T-helper 17 cell (primary cell): ENCODE measurements at regions not wholly inside any gene's neighbourhood (a gene's known extent, or its start where the extent isn't known, plus 50 kb on each side); places are given as distances from the start of the nearest gene placed in this dataset.

ENCODE experiments used
- ATAC-seq: fragments of 150-1000 bp; cut with Tn5 transposase; 2 replicates; pipeline ENCODE4 v1.10.0; 2021; ENCODE audit warnings: mild to moderate bottlenecking, moderate library complexity
- DNase-seq, 3 donors: peaks; one replicate each; pipeline versions ENCODE4 v3.0.0 to v3.0.0-alpha.2; 2020 to 2021
- H3K9me3 ChIP-seq: one replicate; pipeline ENCODE4 v1.7.0; 2013; ENCODE audit warnings: low read length, mild to moderate bottlenecking; ENCODE audit not compliant: control insufficient read depth, poor library complexity, severe bottlenecking
- H3K27ac Mint-ChIP-seq: one replicate; pipeline ENCODE4 v1.8.0; 2022; ENCODE audit warnings: mild to moderate bottlenecking, moderate library complexity, mixed read lengths
- H3K27me3 Mint-ChIP-seq: one replicate; pipeline ENCODE4 v1.8.0; 2022; ENCODE audit warnings: mixed read lengths
- H3K36me3 Mint-ChIP-seq: one replicate; pipeline ENCODE4 v1.8.0; 2022; ENCODE audit warnings: low read depth, mixed read lengths
- H3K4me1 Mint-ChIP-seq: one replicate; pipeline ENCODE4 v1.8.0; 2022; ENCODE audit warnings: mild to moderate bottlenecking, mixed read lengths
- H3K4me3 Mint-ChIP-seq: one replicate; pipeline ENCODE4 v1.8.0; 2022; ENCODE audit warnings: mild to moderate bottlenecking, moderate library complexity, mixed read lengths

GRCh38 chr1:14217384-14217783 is 381.1 kb upstream of the KAZN start:
- H3K9me3 ChIP-seq, result no peaks in the 10 kb centered on the region
- no peak for DNase-seq
- H3K4me1 Mint-ChIP-seq, result no peaks in the 10 kb centered on the region
- no peak overlapping the region for H3K27ac Mint-ChIP-seq
- H3K4me3 Mint-ChIP-seq, result no peak overlapping the region
- no peak for ATAC-seq
- no peaks in the 10 kb centered on the region for H3K27me3 Mint-ChIP-seq
- peaks cover 2% of the 10 kb centered on the region for H3K36me3 Mint-ChIP-seq

- ATAC-seq (no peak), DNase-seq (no peak)
- no peaks in the 10 kb centered on the region for H3K9me3 ChIP-seq
- H3K27ac Mint-ChIP-seq, result no peak overlapping the region
- peaks cover 2% of the 10 kb centered on the region for H3K36me3 Mint-ChIP-seq
- no peak overlapping the region for H3K4me3 Mint-ChIP-seq
- no peaks in the 10 kb centered on the region for H3K27me3 Mint-ChIP-seq
- no peaks in the 10 kb centered on the region for H3K4me1 Mint-ChIP-seq
These were observed 378.2 kb upstream of the KAZN start for GRCh38 chr1:14220324-14220723.

- no peak for ATAC-seq
- DNase-seq, result no peak
- H3K36me3 Mint-ChIP-seq, result peaks cover 2% of the 10 kb centered on the region
- H3K4me1 Mint-ChIP-seq, result no peaks in the 10 kb centered on the region
- no peak overlapping the region for H3K4me3 Mint-ChIP-seq
- H3K27ac Mint-ChIP-seq, result no peak overlapping the region
- H3K9me3 ChIP-seq, result peaks cover 2% of the 10 kb centered on the region
- no peaks in the 10 kb centered on the region for H3K27me3 Mint-ChIP-seq
These were observed 377.7 kb upstream of the KAZN start for GRCh38 chr1:14220811-14221210.

DNA sequence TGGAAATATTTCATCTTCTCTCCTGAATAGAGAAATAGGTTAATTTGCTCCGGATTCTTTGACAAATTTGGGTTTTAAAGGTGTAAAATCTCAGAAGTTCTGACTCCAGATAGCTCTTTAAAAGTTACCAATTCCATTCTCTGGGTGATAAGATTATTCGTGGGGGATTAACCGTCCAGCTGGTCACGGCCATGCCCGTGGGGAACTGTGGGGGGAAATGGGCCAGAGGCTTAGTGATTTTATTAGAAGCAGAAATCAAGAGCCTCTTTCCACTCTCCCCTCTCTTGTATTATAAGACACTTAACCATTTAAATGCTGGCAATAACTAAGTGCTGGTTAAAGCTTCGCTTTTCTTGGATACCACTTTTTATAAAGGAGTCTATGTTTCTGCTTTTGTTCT is 376.4 kb upstream of the KAZN start:
- Mint-ChIP-seq H3K4me1 (no peaks in the 10 kb centered on the region), H3K4me3 (no peak overlapping the region), H3K27ac (no peak overlapping the region), H3K27me3 (no peaks in the 10 kb centered on the region), H3K36me3 (no peaks in the 10 kb centered on the region)
- ATAC-seq (no peak), DNase-seq (no peak)
- H3K9me3 ChIP-seq, result peaks cover 2% of the 10 kb centered on the region

- H3K4me1 Mint-ChIP-seq, result no peaks in the 10 kb centered on the region
These were observed 369.8 kb upstream of the KAZN start for GRCh38 chr1:14228677-14229076.

GRCh38 chr1:14233510-14233909 is 365.0 kb upstream of the KAZN start:
- Mint-ChIP-seq H3K4me1 (no peaks in the 10 kb centered on the region), H3K27me3 (no peaks in the 10 kb centered on the region), H3K36me3 (no peaks in the 10 kb centered on the region), H3K4me3 (no peak overlapping the region), H3K27ac (no peak overlapping the region)
- DNase-seq (no peak), ATAC-seq (no peak)
- H3K9me3 ChIP-seq, result peaks cover 3% of the 10 kb centered on the region

More at GRCh38 chr1:14228677-14229076, 369.8 kb upstream of the KAZN start:
- H3K4me3 Mint-ChIP-seq, result no peak overlapping the region
- H3K9me3 ChIP-seq, result peaks cover 5% of the 10 kb centered on the region
- DNase-seq (no peak), ATAC-seq (no peak)
- no peaks in the 10 kb centered on the region for H3K27me3 Mint-ChIP-seq
- H3K36me3 Mint-ChIP-seq, result no peaks in the 10 kb centered on the region
- H3K27ac Mint-ChIP-seq, result no peak overlapping the region

- Mint-ChIP-seq H3K4me3 (no peak overlapping the region), H3K27ac (no peak overlapping the region), H3K27me3 (no peaks in the 10 kb centered on the region), H3K4me1 (no peaks in the 10 kb centered on the region), H3K36me3 (no peaks in the 10 kb centered on the region)
- no peaks in the 10 kb centered on the region for H3K9me3 ChIP-seq
- ATAC-seq, result no peak
- DNase-seq, result no peak
These were observed 362.4 kb upstream of the KAZN start for GRCh38 chr1:14236097-14236496.

GRCh38 chr1:14238472-14239307 is 359.8 kb upstream of the KAZN start:
- Mint-ChIP-seq H3K4me3 (no peak overlapping the region), H3K27ac (no peak overlapping the region), H3K36me3 (no peaks in the 10 kb centered on the region), H3K27me3 (peaks cover 12% of the 10 kb centered on the region), H3K4me1 (no peaks in the 10 kb centered on the region)
- no peak for ATAC-seq
- no peaks in the 10 kb centered on the region for H3K9me3 ChIP-seq
- no peak for DNase-seq

DNA sequence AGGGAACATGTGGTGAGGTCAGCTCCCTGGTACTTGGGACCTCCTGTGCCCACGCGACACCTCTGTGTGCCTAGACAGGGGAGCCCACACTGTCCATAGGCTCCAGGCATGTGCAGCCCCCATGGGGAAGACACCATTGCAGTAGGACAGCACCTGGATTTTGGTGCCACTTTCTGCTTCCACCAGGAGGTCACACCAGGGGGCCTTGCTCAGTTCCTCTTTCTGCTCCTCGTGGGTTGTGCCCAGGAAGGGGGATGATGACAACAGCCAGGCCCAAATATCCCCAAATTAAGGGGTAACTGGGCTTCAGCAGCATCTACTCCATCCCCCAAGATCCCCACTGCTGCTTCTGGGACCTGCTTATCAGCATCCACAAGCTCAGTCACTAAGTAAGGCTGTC is 358.2 kb upstream of the KAZN start:
- H3K4me1 Mint-ChIP-seq, result no peaks in the 10 kb centered on the region
- H3K27ac Mint-ChIP-seq, result no peak overlapping the region
- peaks cover 13% of the 10 kb centered on the region for H3K27me3 Mint-ChIP-seq
- no peaks in the 10 kb centered on the region for H3K36me3 Mint-ChIP-seq
- H3K9me3 ChIP-seq, result no peaks in the 10 kb centered on the region
- ATAC-seq, result no peak
- no peak overlapping the region for H3K4me3 Mint-ChIP-seq
- DNase-seq, result no peak

GRCh38 chr1:14242123-14242522 is 356.4 kb upstream of the KAZN start:
- H3K9me3 ChIP-seq, result no peaks in the 10 kb centered on the region
- Mint-ChIP-seq H3K4me3 (no peak overlapping the region), H3K27ac (no peak overlapping the region), H3K4me1 (no peaks in the 10 kb centered on the region), H3K27me3 (peaks cover 18% of the 10 kb centered on the region), H3K36me3 (no peaks in the 10 kb centered on the region)
- ATAC-seq, result no peak
- no peak for DNase-seq

- H3K4me3 Mint-ChIP-seq, result no peak overlapping the region
- no peak for ATAC-seq
- DNase-seq, result no peak
- peaks cover 18% of the 10 kb centered on the region for H3K27me3 Mint-ChIP-seq
- H3K9me3 ChIP-seq, result no peaks in the 10 kb centered on the region
- H3K27ac Mint-ChIP-seq, result no peak overlapping the region
- no peaks in the 10 kb centered on the region for H3K36me3 Mint-ChIP-seq
- H3K4me1 Mint-ChIP-seq, result no peaks in the 10 kb centered on the region
These were observed 355.6 kb upstream of the KAZN start for GRCh38 chr1:14242870-14243269.

GRCh38 chr1:14245954-14246353 is 352.5 kb upstream of the KAZN start:
- no peak overlapping the region for H3K27ac Mint-ChIP-seq
- H3K27me3 Mint-ChIP-seq, result peaks cover 18% of the 10 kb centered on the region
- no peak for ATAC-seq

DNA sequence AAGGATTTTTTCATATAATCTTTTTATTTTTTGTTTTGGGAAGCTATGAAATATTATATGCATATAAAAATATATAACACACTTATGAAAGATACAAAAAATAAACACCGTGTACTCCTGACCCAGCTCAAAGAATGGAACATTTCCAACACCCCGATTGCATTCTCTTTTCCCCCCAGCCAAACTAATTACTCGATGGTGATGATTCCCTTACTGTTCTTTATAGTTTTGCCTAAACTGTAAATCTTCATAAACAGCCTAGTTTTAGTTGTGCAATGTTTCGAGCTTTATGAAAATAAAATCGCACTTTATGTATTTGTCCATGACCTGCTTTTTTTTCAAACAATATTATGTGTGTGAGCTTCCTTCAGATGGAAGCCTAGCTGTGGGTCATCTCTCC is 352.0 kb upstream of the KAZN start:
- H3K9me3 ChIP-seq, result no peaks in the 10 kb centered on the region
- no peaks in the 10 kb centered on the region for H3K36me3 Mint-ChIP-seq

More at GRCh38 chr1:14245954-14246353, 352.5 kb upstream of the KAZN start:
- H3K36me3 Mint-ChIP-seq, result no peaks in the 10 kb centered on the region
- H3K4me3 Mint-ChIP-seq, result no peak overlapping the region
- no peaks in the 10 kb centered on the region for H3K9me3 ChIP-seq
- no peak for DNase-seq
- H3K4me1 Mint-ChIP-seq, result no peaks in the 10 kb centered on the region

GRCh38 chr1:14247666-14248065 is 350.8 kb upstream of the KAZN start:
- Mint-ChIP-seq H3K27me3 (peaks cover 23% of the 10 kb centered on the region), H3K27ac (no peak overlapping the region), H3K4me3 (no peak overlapping the region), H3K4me1 (no peaks in the 10 kb centered on the region), H3K36me3 (no peaks in the 10 kb centered on the region)
- no peaks in the 10 kb centered on the region for H3K9me3 ChIP-seq
- DNase-seq (no peak), ATAC-seq (no peak)

More for the DNA sequence above, 352.0 kb upstream of the KAZN start:
- Mint-ChIP-seq H3K4me3 (no peak overlapping the region), H3K4me1 (no peaks in the 10 kb centered on the region), H3K27ac (no peak overlapping the region), H3K27me3 (peaks cover 22% of the 10 kb centered on the region)
- ATAC-seq (no peak), DNase-seq (no peak)
